ENCODE measurements at regions not wholly inside any gene's neighbourhood (a gene's known extent, or its start where the extent isn't known, plus 50 kb on each side); places are given as distances from the start of the nearest gene placed in this dataset.

DNA sequence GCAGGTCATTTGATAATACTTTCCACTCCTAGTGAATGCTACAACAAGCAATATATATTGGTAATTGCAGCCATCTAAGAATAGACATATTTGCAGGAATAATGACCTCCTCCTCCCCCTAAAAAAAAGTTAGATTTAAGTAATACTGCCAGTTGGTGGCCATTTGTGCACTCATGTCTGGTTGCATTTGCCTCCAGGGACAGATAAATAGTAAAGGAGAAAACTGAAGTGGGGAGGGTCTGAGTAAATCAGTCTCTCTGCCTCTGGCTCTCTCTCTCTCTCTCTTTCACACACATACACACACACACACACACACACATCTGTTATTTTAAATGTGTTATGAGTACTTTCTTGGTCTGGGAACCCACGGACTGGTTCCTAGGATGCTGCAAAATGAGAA lies 125.5 kb upstream of the UQCRFS1 start:
- H2AFZ ChIP-seq (ENCODE audit: control insufficient read depth, low read length): no peak overlapping the region
- no peaks in the 10 kb centered on the region for H3K36me3 ChIP-seq (ENCODE audit: control insufficient read depth in 2 of 2, extremely low read depth in 1 of 2, insufficient read depth in 2 of 2, low read length in 2 of 2)
- no peak overlapping the region for H3K4me3 ChIP-seq (ENCODE audit: control insufficient read depth in 2 of 3, extremely low read depth in 1 of 3, insufficient read depth in 2 of 3, low read depth in 1 of 3, low read length in 3 of 3)
- no peaks in the 10 kb centered on the region for H3K9me1 ChIP-seq (ENCODE audit: control insufficient read depth, extremely low read depth, insufficient read depth, low read length)
- no peak overlapping the region for H3K9ac ChIP-seq (ENCODE audit: control insufficient read depth, extremely low read depth, insufficient read depth, low read length)
- no peaks in the 10 kb centered on the region for H3K27me3 ChIP-seq (ENCODE audit: control insufficient read depth, extremely low read depth, insufficient read depth, low read length)
- H3K9me3 ChIP-seq (ENCODE audit: control insufficient read depth, low read depth, low read length): no peaks in the 10 kb centered on the region
- no peaks in the 10 kb centered on the region for H4K20me1 ChIP-seq (ENCODE audit: control insufficient read depth, extremely low read depth, insufficient read depth, low read length)
- no peaks in the 10 kb centered on the region for H3K79me2 ChIP-seq (ENCODE audit: control insufficient read depth, insufficient read depth, low read length)
- dilution Hi-C loops (cut with MboI; ENCODE audit: extremely low pct_ligation_motif_present, low sequenced_read_pairs): no loop called here
- H3K4me1 ChIP-seq (ENCODE audit: control insufficient read depth, extremely low read depth, insufficient read depth, low read length): no peaks in the 10 kb centered on the region
- no peak for TF ChIP-seq EZH2 (IDR thresholded peaks at IDR 0.05; ENCODE audit: low read length)
- TF ChIP-seq, protein P1, sequence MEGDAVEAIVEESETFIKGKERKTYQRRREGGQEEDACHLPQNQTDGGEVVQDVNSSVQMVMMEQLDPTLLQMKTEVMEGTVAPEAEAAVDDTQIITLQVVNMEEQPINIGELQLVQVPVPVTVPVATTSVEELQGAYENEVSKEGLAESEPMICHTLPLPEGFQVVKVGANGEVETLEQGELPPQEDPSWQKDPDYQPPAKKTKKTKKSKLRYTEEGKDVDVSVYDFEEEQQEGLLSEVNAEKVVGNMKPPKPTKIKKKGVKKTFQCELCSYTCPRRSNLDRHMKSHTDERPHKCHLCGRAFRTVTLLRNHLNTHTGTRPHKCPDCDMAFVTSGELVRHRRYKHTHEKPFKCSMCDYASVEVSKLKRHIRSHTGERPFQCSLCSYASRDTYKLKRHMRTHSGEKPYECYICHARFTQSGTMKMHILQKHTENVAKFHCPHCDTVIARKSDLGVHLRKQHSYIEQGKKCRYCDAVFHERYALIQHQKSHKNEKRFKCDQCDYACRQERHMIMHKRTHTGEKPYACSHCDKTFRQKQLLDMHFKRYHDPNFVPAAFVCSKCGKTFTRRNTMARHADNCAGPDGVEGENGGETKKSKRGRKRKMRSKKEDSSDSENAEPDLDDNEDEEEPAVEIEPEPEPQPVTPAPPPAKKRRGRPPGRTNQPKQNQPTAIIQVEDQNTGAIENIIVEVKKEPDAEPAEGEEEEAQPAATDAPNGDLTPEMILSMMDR (optimal IDR thresholded peaks at IDR 0.05 in 1 of 3, IDR thresholded peaks at IDR 0.05 in 1 of 3, conservative IDR thresholded peaks at IDR 0.05 in 1 of 3; ENCODE audit: extremely low read depth in 1 of 3, insufficient read depth in 2 of 3, low read length in 3 of 3): no peak
- no peak overlapping the region for H3K27ac ChIP-seq (ENCODE audit: control insufficient read depth, insufficient read depth, low read length)
- FAIRE-seq (no peak), DNase-seq (ENCODE audit: low read depth, low spot score) (no peak)
- no peak overlapping the region for H3K4me2 ChIP-seq (ENCODE audit: control insufficient read depth, extremely low read depth, insufficient read depth, low read depth, low read length)

DNA sequence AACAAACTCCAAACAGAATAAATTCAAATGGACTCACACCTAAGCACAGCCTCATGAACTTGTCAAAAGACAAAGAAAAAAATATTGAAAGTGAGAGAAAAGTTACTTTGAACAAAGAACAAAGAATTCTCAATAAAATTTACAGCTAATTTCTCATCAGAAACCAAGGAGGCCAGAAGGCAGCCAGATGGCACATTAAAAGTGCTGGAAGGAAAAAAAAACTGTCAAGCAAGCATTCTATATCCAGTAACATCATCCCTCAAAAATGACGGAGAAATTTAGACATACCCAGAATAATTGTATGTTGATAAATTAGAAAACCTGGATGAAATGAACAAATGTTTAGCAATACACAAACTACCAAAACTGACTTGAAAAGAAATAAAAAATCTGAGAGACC lies 129.8 kb upstream of the UQCRFS1 start:
- H3K9me3 ChIP-seq (ENCODE audit: control insufficient read depth, low read depth, low read length): no peaks in the 10 kb centered on the region
- no peak for FAIRE-seq
- no peaks in the 10 kb centered on the region for H3K36me3 ChIP-seq (ENCODE audit: control insufficient read depth in 2 of 2, extremely low read depth in 1 of 2, insufficient read depth in 2 of 2, low read length in 2 of 2)
- H3K9ac ChIP-seq (ENCODE audit: control insufficient read depth, extremely low read depth, insufficient read depth, low read length): no peak overlapping the region
- no peak for TF ChIP-seq EZH2 (IDR thresholded peaks at IDR 0.05; ENCODE audit: low read length)
- TF ChIP-seq, protein P1 (optimal IDR thresholded peaks at IDR 0.05 in 1 of 3, IDR thresholded peaks at IDR 0.05 in 1 of 3, conservative IDR thresholded peaks at IDR 0.05 in 1 of 3; ENCODE audit: extremely low read depth in 1 of 3, insufficient read depth in 2 of 3, low read length in 3 of 3): no peak
- no peaks in the 10 kb centered on the region for H3K4me1 ChIP-seq (ENCODE audit: control insufficient read depth, extremely low read depth, insufficient read depth, low read length)
- H3K27ac ChIP-seq (ENCODE audit: control insufficient read depth, insufficient read depth, low read length): no peak overlapping the region
- H3K27me3 ChIP-seq (ENCODE audit: control insufficient read depth, extremely low read depth, insufficient read depth, low read length): no peaks in the 10 kb centered on the region
- DNase-seq (ENCODE audit: low read depth, low spot score): no peak
- H3K79me2 ChIP-seq (ENCODE audit: control insufficient read depth, insufficient read depth, low read length): no peaks in the 10 kb centered on the region
- no peaks in the 10 kb centered on the region for H4K20me1 ChIP-seq (ENCODE audit: control insufficient read depth, extremely low read depth, insufficient read depth, low read length)
- H3K4me3 ChIP-seq (ENCODE audit: control insufficient read depth in 2 of 3, extremely low read depth in 1 of 3, insufficient read depth in 2 of 3, low read depth in 1 of 3, low read length in 3 of 3): no peak overlapping the region
- H2AFZ ChIP-seq (ENCODE audit: control insufficient read depth, low read length): no peak overlapping the region
- H3K9me1 ChIP-seq (ENCODE audit: control insufficient read depth, extremely low read depth, insufficient read depth, low read length): no peaks in the 10 kb centered on the region
- H3K4me2 ChIP-seq (ENCODE audit: control insufficient read depth, extremely low read depth, insufficient read depth, low read depth, low read length): no peak overlapping the region
- dilution Hi-C loops (cut with MboI; ENCODE audit: extremely low pct_ligation_motif_present, low sequenced_read_pairs): no loop called here

All from keratinocyte (primary cell).